ENCODE measurements at regions not wholly inside any gene's neighbourhood (a gene's known extent, or its start where the extent isn't known, plus 50 kb on each side); places are given as distances from the start of the nearest gene placed in this dataset.
"Not testable (repeated sequence)": the region's sequence is repeated elsewhere in the genome, so short reads cannot be mapped to it uniquely, and the experiment has no call there.

GRCh38 chr9:42288002-42288864 is 104.8 kb downstream of the SPATA31A6 start:
- ATAC-seq: peak; percentile 34
- H3K4me1 ChIP-seq; H3K4me3 ChIP-seq; H3K9me3 ChIP-seq; H3K27ac ChIP-seq; H3K36me3 ChIP-seq; intact Hi-C loops (cut with DNase I): not testable (repeated sequence)
- H3K27me3 ChIP-seq: peaks cover 2 to 21% of the 10 kb centered on the region in 2 donors
- DNase-seq: peak in 1 of 4 donors; percentile 84

GRCh38 chr9:42288865-42289229 is 105.4 kb downstream of the SPATA31A6 start:
- H3K4me3 ChIP-seq; H3K4me1 ChIP-seq; intact Hi-C loops (cut with DNase I); H3K36me3 ChIP-seq; ATAC-seq; H3K9me3 ChIP-seq; H3K27ac ChIP-seq: not testable (repeated sequence)
- DNase-seq: peak in 1 of 4 donors; percentile 68
- peaks cover 2 to 21% of the 10 kb centered on the region in 2 donors for H3K27me3 ChIP-seq

GRCh38 chr9:42300124-42300523 is 116.7 kb downstream of the SPATA31A6 start:
- DNase-seq; H3K4me3 ChIP-seq; H3K9me3 ChIP-seq; H3K27me3 ChIP-seq; intact Hi-C loops (cut with DNase I); H3K4me1 ChIP-seq; H3K36me3 ChIP-seq; H3K27ac ChIP-seq: not testable (repeated sequence)
- peak; percentile 16 for ATAC-seq

GRCh38 chr9:42306625-42307024 is 123.2 kb downstream of the SPATA31A6 start:
- H3K27ac ChIP-seq; H3K27me3 ChIP-seq; ATAC-seq; DNase-seq; intact Hi-C loops (cut with DNase I); H3K9me3 ChIP-seq; H3K4me3 ChIP-seq; H3K36me3 ChIP-seq; H3K4me1 ChIP-seq: not testable (repeated sequence)

GRCh38 chr9:42307449-42307848 is 124.0 kb downstream of the SPATA31A6 start:
- H3K36me3 ChIP-seq; ATAC-seq; H3K4me1 ChIP-seq; H3K9me3 ChIP-seq; H3K27me3 ChIP-seq; H3K27ac ChIP-seq; intact Hi-C loops (cut with DNase I); H3K4me3 ChIP-seq; DNase-seq: not testable (repeated sequence)

GRCh38 chr9:42310972-42311371 is 127.5 kb downstream of the SPATA31A6 start:
- ATAC-seq; H3K4me1 ChIP-seq; H3K36me3 ChIP-seq; H3K27me3 ChIP-seq; H3K9me3 ChIP-seq; DNase-seq; H3K27ac ChIP-seq; intact Hi-C loops (cut with DNase I); H3K4me3 ChIP-seq: not testable (repeated sequence)

- DNase-seq; H3K4me1 ChIP-seq; H3K36me3 ChIP-seq; H3K4me3 ChIP-seq; H3K27ac ChIP-seq; ATAC-seq; intact Hi-C loops (cut with DNase I); H3K9me3 ChIP-seq; H3K27me3 ChIP-seq: not testable (repeated sequence)
These were observed 132.6 kb downstream of the SPATA31A6 start for GRCh38 chr9:42316026-42316425.

GRCh38 chr9:42317677-42318076 is 134.2 kb downstream of the SPATA31A6 start:
- DNase-seq; H3K27me3 ChIP-seq; H3K27ac ChIP-seq; H3K9me3 ChIP-seq; ATAC-seq; intact Hi-C loops (cut with DNase I); H3K4me3 ChIP-seq; H3K36me3 ChIP-seq; H3K4me1 ChIP-seq: not testable (repeated sequence)

- ATAC-seq; intact Hi-C loops (cut with DNase I); DNase-seq; H3K9me3 ChIP-seq; H3K27me3 ChIP-seq; H3K36me3 ChIP-seq; H3K4me1 ChIP-seq; H3K27ac ChIP-seq; H3K4me3 ChIP-seq: not testable (repeated sequence)
These were observed 139.8 kb downstream of the SPATA31A6 start for GRCh38 chr9:42323084-42323809.

GRCh38 chr9:42325142-42325541 is 141.7 kb downstream of the SPATA31A6 start:
- ATAC-seq; DNase-seq; H3K4me1 ChIP-seq; H3K27me3 ChIP-seq; intact Hi-C loops (cut with DNase I); H3K9me3 ChIP-seq; H3K27ac ChIP-seq; H3K36me3 ChIP-seq; H3K4me3 ChIP-seq: not testable (repeated sequence)

GRCh38 chr9:42325561-42325960 is 142.1 kb downstream of the SPATA31A6 start:
- H3K36me3 ChIP-seq; H3K4me1 ChIP-seq; DNase-seq; H3K27me3 ChIP-seq; H3K27ac ChIP-seq; intact Hi-C loops (cut with DNase I); ATAC-seq; H3K9me3 ChIP-seq; H3K4me3 ChIP-seq: not testable (repeated sequence)

- DNase-seq; H3K27ac ChIP-seq; H3K27me3 ChIP-seq; H3K9me3 ChIP-seq; ATAC-seq; H3K4me1 ChIP-seq; H3K4me3 ChIP-seq; H3K36me3 ChIP-seq; intact Hi-C loops (cut with DNase I): not testable (repeated sequence)
These were observed 143.0 kb downstream of the SPATA31A6 start for GRCh38 chr9:42326482-42326881.

- DNase-seq; ATAC-seq; H3K4me3 ChIP-seq; H3K9me3 ChIP-seq; H3K4me1 ChIP-seq; H3K36me3 ChIP-seq; intact Hi-C loops (cut with DNase I); H3K27me3 ChIP-seq; H3K27ac ChIP-seq: not testable (repeated sequence)
These were observed 151.9 kb downstream of the SPATA31A6 start for GRCh38 chr9:42335342-42335741.
